ENCODE measurements at regions not wholly inside any gene's neighbourhood (a gene's known extent, or its start where the extent isn't known, plus 50 kb on each side); places are given as distances from the start of the nearest gene placed in this dataset.

GRCh38 chr5:88370824-88371223, 102.2 kb upstream of the TMEM161B start:
- TF ChIP-seq CTCF (IDR thresholded peaks at IDR 0.05; ENCODE audit: low read depth, low read length): no peak
- Histone ChIP-seq H3K27ac (no peak overlapping the region), H3K9me3 (ENCODE audit: severe bottlenecking) (no peaks in the 10 kb centered on the region), H3K4me3 (ENCODE audit: low read depth, low read length) (no peak overlapping the region), H3K36me3 (no peaks in the 10 kb centered on the region), H3K27me3 (ENCODE audit: insufficient read depth, low read depth, severe bottlenecking) (no peaks in the 10 kb centered on the region)
- no peak for DNase-seq

GRCh38 chr5:88368201-88368600, 99.6 kb upstream of the TMEM161B start:
- Histone ChIP-seq H3K4me3 (ENCODE audit: low read depth, low read length) (no peak overlapping the region), H3K27me3 (ENCODE audit: insufficient read depth, low read depth, severe bottlenecking) (no peaks in the 10 kb centered on the region), H3K27ac (no peak overlapping the region), H3K9me3 (ENCODE audit: severe bottlenecking) (no peaks in the 10 kb centered on the region), H3K36me3 (no peaks in the 10 kb centered on the region)
- no peak for DNase-seq
- TF ChIP-seq CTCF (IDR thresholded peaks at IDR 0.05; ENCODE audit: low read depth, low read length): no peak

GRCh38 chr5:88364991-88365390, 96.3 kb upstream of the TMEM161B start:
- Histone ChIP-seq H3K27ac (no peak overlapping the region), H3K36me3 (no peaks in the 10 kb centered on the region), H3K9me3 (ENCODE audit: severe bottlenecking) (no peaks in the 10 kb centered on the region), H3K4me3 (ENCODE audit: low read depth, low read length) (no peak overlapping the region), H3K27me3 (ENCODE audit: insufficient read depth, low read depth, severe bottlenecking) (no peaks in the 10 kb centered on the region)
- no peak for TF ChIP-seq CTCF (IDR thresholded peaks at IDR 0.05; ENCODE audit: low read depth, low read length)
- no peak for DNase-seq

- H3K36me3 ChIP-seq: no peaks in the 10 kb centered on the region
- DNase-seq: no peak
- no peaks in the 10 kb centered on the region for H3K9me3 ChIP-seq (ENCODE audit: severe bottlenecking)
- no peaks in the 10 kb centered on the region for H3K27me3 ChIP-seq (ENCODE audit: insufficient read depth, low read depth, severe bottlenecking)
- H3K27ac ChIP-seq: no peak overlapping the region
- no peak for TF ChIP-seq CTCF (IDR thresholded peaks at IDR 0.05; ENCODE audit: low read depth, low read length)
- H3K4me3 ChIP-seq (ENCODE audit: low read depth, low read length): no peak overlapping the region
Observed at GRCh38 chr5:88355490-88356050, 86.9 kb upstream of the TMEM161B start.

- no peaks in the 10 kb centered on the region for H3K9me3 ChIP-seq (ENCODE audit: severe bottlenecking)
- no peak overlapping the region for H3K27ac ChIP-seq
- H3K4me3 ChIP-seq (ENCODE audit: low read depth, low read length): no peak overlapping the region
- TF ChIP-seq CTCF (IDR thresholded peaks at IDR 0.05; ENCODE audit: low read depth, low read length): no peak
- H3K27me3 ChIP-seq (ENCODE audit: insufficient read depth, low read depth, severe bottlenecking): no peaks in the 10 kb centered on the region
- H3K36me3 ChIP-seq: no peaks in the 10 kb centered on the region
- no peak for DNase-seq
Observed at GRCh38 chr5:88325868-88326267, 57.2 kb upstream of the TMEM161B start.

GRCh38 chr5:88322785-88323184, 54.1 kb upstream of the TMEM161B start:
- DNase-seq: no peak

More at GRCh38 chr5:88322785-88323184, 54.1 kb upstream of the TMEM161B start:
- H3K27ac ChIP-seq: no peak overlapping the region
- no peaks in the 10 kb centered on the region for H3K36me3 ChIP-seq
- H3K4me3 ChIP-seq (ENCODE audit: low read depth, low read length): no peak overlapping the region
- no peak for TF ChIP-seq CTCF (IDR thresholded peaks at IDR 0.05; ENCODE audit: low read depth, low read length)
- H3K9me3 ChIP-seq (ENCODE audit: severe bottlenecking): no peaks in the 10 kb centered on the region
- H3K27me3 ChIP-seq (ENCODE audit: insufficient read depth, low read depth, severe bottlenecking): no peaks in the 10 kb centered on the region
